ENCODE measurements at regions not wholly inside any gene's neighbourhood (a gene's known extent, or its start where the extent isn't known, plus 50 kb on each side); places are given as distances from the start of the nearest gene placed in this dataset.

DNA sequence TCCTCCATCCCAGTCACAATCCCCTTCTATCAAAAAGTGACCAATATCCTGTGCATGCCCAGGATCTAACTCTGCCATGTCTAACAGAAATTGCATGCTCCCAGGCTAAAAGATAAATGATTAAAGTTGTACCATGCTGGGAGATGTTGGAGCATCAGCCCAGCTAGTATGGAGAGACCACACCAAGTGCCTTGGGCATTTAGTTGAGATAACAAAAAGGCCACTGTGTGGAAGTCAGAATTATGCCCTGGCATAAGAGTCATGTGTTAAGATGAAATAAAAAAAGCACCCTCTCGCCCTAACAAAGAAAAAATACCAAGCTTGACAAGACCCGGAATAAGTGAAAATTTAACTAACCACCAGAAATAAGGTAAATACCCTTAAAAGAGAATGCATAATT is 155.9 kb upstream of the CENPE start:
- no peak for TF ChIP-seq CTCF (conservative IDR thresholded peaks at IDR 0.05; ENCODE audit: low read depth in 2 of 2)
- TF ChIP-seq POLR2AphosphoS5 (IDR thresholded peaks at IDR 0.05; ENCODE audit: low read depth) = no peak
- TF ChIP-seq NANOG (IDR thresholded peaks at IDR 0.05; ENCODE audit: borderline replicate concordance) = no peak
